Suprapubic skin (tissue), 4 donors: ENCODE measurements at regions not wholly inside any gene's neighbourhood (a gene's known extent, or its start where the extent isn't known, plus 50 kb on each side); places are given as distances from the start of the nearest gene placed in this dataset.

Source experiments
- DNase-seq, 2 donors: peaks; one replicate each; pipeline ENCODE4 v3.0.0-alpha.2; 2019; ENCODE audit warnings: low spot score in 2 of 2
- H3K27ac ChIP-seq: fragments of 200-600 bp; sonication (generic); one replicate; pipeline ENCODE4 v1.5.1; 2019
- H3K27me3 ChIP-seq: fragments of 200-600 bp; sonication (generic); one replicate; pipeline ENCODE4 v1.5.1; 2019
- H3K36me3 ChIP-seq: fragments of 200-600 bp; sonication (generic); one replicate; pipeline ENCODE4 v1.5.1; 2019
- H3K4me1 ChIP-seq: fragments of 200-600 bp; sonication (generic); one replicate; pipeline ENCODE4 v1.5.1; 2019
- H3K4me3 ChIP-seq: fragments of 200-600 bp; sonication (generic); one replicate; pipeline ENCODE4 v1.5.1; 2019; ENCODE audit warnings: mild to moderate bottlenecking
- H3K9me3 ChIP-seq: fragments of 200-600 bp; sonication (generic); one replicate; pipeline ENCODE4 v1.5.1; 2019
- EP300 ChIP-seq: sonication (generic); formaldehyde crosslinking; IDR thresholded peaks from one replicate; pipeline ENCODE4 v1.6.1; 2017; ENCODE audit warnings: antibody characterized with exemption
- POLR2A ChIP-seq, 2 donors: fragments of 450-650 bp; IDR thresholded peaks; one replicate each; pipeline ENCODE4 v1.6.1; 2017; ENCODE audit warnings: antibody characterized with exemption in 2 of 2, mild to moderate bottlenecking in 2 of 2, moderate library complexity in 2 of 2
- POLR2AphosphoS5 ChIP-seq, 3 donors: sonication (generic); formaldehyde crosslinking; IDR thresholded peaks; one replicate each; pipeline ENCODE4 v1.6.1; 2017; ENCODE audit warnings: antibody characterized with exemption in 3 of 3
- WGBS: methylation state at CpG from one replicate; pipeline ENCODE4 v1.1.5; 2018; 5-methylcytosine and 5-hydroxymethylcytosine counted together
- TF ChIP-seq, protein P1 (sequence below), 2 donors: fragments of 200-600 bp in 1 of 2; fragments of 450-650 bp in 1 of 2; sonication (generic) in 1 of 2; IDR thresholded peaks; one replicate each; pipeline ENCODE4 v1.5.1; 2016 to 2019; ENCODE audit warnings: antibody characterized with exemption in 2 of 2, mild to moderate bottlenecking in 1 of 2, moderate library complexity in 1 of 2

DNA sequence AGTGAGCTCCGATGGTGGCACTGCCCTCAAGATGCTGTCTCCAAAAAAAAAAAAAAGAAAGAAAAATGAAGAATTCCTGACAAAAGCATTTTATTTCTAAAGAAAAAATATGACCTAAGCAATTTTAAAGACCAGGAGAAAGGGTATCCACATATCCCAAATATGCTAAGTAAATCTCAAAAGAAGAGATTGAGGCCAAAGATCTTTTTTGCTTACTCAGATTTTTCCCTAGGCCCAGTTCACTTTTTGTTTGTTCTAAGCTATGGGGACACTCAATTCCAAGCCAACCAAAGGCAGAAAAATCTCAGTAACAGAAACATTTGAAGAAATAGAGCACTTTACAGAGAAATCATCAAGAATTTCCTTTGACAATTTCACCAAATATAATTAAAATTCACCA lies 150.8 kb downstream of the SOX9 start:
- Histone ChIP-seq H3K4me1 (peaks cover 25% of the 10 kb centered on the region), H3K27me3 (no peaks in the 10 kb centered on the region), H3K36me3 (no peaks in the 10 kb centered on the region), H3K9me3 (no peaks in the 10 kb centered on the region), H3K27ac (no peak overlapping the region), H3K4me3 (no peak overlapping the region)
- 91% methylated on average over 1 of the region's 1 CpG for WGBS
- DNase-seq, result no peak
- TF ChIP-seq, protein P1, sequence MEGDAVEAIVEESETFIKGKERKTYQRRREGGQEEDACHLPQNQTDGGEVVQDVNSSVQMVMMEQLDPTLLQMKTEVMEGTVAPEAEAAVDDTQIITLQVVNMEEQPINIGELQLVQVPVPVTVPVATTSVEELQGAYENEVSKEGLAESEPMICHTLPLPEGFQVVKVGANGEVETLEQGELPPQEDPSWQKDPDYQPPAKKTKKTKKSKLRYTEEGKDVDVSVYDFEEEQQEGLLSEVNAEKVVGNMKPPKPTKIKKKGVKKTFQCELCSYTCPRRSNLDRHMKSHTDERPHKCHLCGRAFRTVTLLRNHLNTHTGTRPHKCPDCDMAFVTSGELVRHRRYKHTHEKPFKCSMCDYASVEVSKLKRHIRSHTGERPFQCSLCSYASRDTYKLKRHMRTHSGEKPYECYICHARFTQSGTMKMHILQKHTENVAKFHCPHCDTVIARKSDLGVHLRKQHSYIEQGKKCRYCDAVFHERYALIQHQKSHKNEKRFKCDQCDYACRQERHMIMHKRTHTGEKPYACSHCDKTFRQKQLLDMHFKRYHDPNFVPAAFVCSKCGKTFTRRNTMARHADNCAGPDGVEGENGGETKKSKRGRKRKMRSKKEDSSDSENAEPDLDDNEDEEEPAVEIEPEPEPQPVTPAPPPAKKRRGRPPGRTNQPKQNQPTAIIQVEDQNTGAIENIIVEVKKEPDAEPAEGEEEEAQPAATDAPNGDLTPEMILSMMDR (IDR thresholded peaks at IDR 0.05), result no peak

DNA sequence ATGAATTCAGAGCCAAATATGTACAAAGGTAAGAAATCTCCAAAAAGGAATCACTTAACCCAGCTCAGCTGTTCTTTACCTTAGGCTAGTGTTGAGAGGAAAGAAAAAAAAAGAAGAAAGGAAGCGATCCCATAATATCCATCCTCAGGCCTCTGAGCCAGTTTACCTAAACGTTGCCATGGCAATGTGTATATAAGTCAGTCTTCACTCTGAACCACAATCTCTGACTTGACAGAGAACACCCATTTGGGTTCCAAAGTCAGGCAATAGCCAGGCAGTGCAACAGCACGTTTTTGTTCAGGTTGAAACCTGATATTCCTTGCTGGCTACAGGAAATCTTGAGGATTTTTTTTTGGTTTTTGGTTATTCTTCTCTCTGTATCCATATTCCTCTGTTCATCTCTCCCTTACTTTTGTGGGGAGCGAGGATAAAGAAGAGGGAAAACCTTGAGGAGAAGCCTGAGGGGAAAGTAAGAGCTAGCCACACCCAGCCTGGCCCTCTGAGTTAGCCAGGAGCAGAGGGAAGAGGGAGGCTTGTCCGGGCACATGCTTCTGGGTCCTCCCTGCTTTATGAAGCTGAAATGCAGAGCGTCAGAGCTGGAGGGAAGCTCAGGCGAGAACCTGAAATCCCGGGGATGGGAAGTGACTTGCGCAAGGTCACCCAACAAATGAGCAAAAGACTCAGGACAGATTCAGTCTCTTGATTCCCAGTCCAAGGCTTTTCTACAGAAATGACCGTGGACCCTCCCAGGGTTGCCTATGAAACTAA lies 152.7 kb downstream of the SOX9 start:
- DNase-seq, result no peak

DNA sequence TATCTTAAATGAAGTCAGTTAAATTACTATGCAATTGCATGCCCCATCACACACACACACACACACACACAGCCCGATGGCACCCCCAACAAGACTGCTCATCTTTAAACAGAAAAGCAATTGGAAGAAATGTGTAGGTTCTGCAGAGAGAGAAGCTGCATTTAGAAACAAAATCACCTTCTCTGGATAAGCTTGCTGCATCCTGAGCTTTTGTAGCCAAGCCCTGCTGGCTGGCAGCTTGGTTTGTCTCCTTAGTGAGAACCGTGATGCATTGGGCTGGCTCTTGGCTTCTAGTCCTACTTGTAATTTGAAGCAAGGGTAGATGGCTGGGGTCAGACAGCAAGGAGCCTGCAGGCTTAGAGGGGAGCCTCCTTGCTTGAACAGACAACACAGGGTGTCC lies 153.8 kb downstream of the SOX9 start:
- no peaks in the 10 kb centered on the region for H3K27me3 ChIP-seq
- H3K9me3 ChIP-seq, result no peaks in the 10 kb centered on the region
- 66% methylated on average over 2 of the region's 2 CpGs for WGBS
- peaks cover 25% of the 10 kb centered on the region for H3K4me1 ChIP-seq
- no peaks in the 10 kb centered on the region for H3K36me3 ChIP-seq
- TF ChIP-seq, protein P1 (IDR thresholded peaks at IDR 0.05), result no peak
- no peak for TF ChIP-seq POLR2A (IDR thresholded peaks at IDR 0.05)
- no peak overlapping the region for H3K4me3 ChIP-seq
- H3K27ac ChIP-seq, result no peak overlapping the region
- no peak for DNase-seq

More for the DNA sequence above, 152.7 kb downstream of the SOX9 start:
- TF ChIP-seq, protein P1 (IDR thresholded peaks at IDR 0.05), result no peak
- TF ChIP-seq POLR2AphosphoS5 (IDR thresholded peaks at IDR 0.05) (no peak), EP300 (no peak), POLR2A (IDR thresholded peaks at IDR 0.05) (no peak)
- Histone ChIP-seq H3K4me3 (no peak overlapping the region), H3K9me3 (no peaks in the 10 kb centered on the region), H3K4me1 (peaks cover 25% of the 10 kb centered on the region), H3K27ac (no peak overlapping the region), H3K36me3 (no peaks in the 10 kb centered on the region), H3K27me3 (no peaks in the 10 kb centered on the region)
- WGBS, result 45% methylated on average over 10 of the region's 10 CpGs

DNA sequence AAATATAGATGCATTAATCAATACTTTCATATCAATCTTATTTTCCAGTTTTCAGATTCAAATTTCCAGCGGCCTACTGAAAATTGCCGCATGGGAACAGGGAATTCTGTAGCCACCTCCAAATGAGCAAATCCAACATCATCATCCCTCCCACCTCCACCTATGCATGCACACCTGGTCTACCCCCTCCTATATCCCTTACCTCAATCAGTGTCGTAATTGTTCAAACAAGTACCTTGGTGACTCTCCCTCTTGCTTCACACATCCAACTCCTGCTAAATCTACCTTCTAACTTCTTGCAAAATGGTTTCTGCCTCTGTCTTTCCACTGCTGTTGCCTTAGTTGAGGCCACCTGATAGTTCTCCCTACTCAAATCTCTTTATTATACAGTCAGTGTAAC lies 160.1 kb downstream of the SOX9 start:
- no peaks in the 10 kb centered on the region for H3K36me3 ChIP-seq
- no peak overlapping the region for H3K4me3 ChIP-seq
- no peaks in the 10 kb centered on the region for H3K27me3 ChIP-seq
- no peak overlapping the region for H3K27ac ChIP-seq
- H3K9me3 ChIP-seq, result no peaks in the 10 kb centered on the region
- TF ChIP-seq, protein P1 (IDR thresholded peaks at IDR 0.05), result no peak
- TF ChIP-seq EP300 (no peak), POLR2A (IDR thresholded peaks at IDR 0.05) (no peak), POLR2AphosphoS5 (IDR thresholded peaks at IDR 0.05) (no peak)
- 89% methylated on average over 3 of the region's 3 CpGs for WGBS
- H3K4me1 ChIP-seq, result peaks cover 9% of the 10 kb centered on the region
- no peak for DNase-seq

DNA sequence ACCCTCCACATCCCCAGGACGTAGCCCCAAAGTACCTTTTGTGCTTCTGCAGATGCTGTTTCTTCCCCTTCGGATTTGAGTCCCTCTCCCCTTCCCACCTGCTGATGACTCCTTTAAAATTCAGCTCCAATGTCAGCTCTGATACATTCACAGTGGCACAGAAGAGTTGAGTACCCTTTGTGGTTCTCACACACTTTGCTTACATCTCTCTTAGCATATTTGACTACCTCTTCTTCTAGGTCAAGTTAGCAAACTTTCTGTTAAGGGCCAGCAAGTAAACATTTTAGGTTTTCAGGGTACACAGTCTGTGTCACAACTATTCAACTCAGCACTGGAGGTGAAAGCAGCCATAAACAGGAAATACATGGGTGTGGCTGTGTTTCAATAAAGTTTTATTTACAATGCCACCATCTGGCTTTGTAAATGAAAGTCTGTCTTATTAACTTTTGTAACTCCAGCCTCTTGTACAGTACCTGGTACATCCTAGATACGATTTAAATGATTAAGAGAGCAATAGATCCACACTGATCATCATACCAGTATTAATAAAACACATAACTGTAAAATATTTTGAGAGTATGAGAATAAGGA lies 161.7 kb downstream of the SOX9 start:
- Histone ChIP-seq H3K36me3 (no peaks in the 10 kb centered on the region), H3K4me1 (peaks cover 9% of the 10 kb centered on the region), H3K27me3 (no peaks in the 10 kb centered on the region), H3K4me3 (no peak overlapping the region), H3K27ac (no peak overlapping the region), H3K9me3 (no peaks in the 10 kb centered on the region)
- WGBS, result 81% methylated on average over 3 of the region's 3 CpGs
- DNase-seq, result no peak
- TF ChIP-seq POLR2AphosphoS5 (IDR thresholded peaks at IDR 0.05) (no peak), POLR2A (IDR thresholded peaks at IDR 0.05) (no peak), EP300 (no peak)
- TF ChIP-seq, protein P1 (IDR thresholded peaks at IDR 0.05), result no peak
